ENCODE measurements at regions not wholly inside any gene's neighbourhood (a gene's known extent, or its start where the extent isn't known, plus 50 kb on each side); places are given as distances from the start of the nearest gene placed in this dataset.

DNA sequence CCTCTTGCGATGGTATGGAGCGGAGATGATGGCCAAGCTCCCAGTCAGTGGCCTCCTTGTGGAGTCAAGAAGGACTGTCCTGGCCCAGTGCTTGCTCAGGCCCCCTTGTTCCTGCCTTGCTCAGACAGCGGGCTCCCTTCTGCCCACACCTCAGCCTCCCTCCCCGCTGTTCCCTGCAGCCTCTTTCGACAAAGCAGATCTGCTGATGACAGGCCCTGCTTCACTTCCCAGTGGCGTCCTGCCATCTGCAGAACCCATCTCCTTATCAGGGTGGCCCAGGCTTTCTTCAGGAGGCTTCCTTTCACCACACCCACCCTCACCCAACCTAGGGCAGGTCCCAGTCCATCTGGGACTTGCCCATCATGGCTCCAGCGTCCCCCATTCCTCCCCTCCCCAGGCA is 80.0 kb downstream of the CLDN34 start:
- DNase-seq (ENCODE audit: low read depth in 4 of 4, low spot score in 1 of 4) = no peak

DNA sequence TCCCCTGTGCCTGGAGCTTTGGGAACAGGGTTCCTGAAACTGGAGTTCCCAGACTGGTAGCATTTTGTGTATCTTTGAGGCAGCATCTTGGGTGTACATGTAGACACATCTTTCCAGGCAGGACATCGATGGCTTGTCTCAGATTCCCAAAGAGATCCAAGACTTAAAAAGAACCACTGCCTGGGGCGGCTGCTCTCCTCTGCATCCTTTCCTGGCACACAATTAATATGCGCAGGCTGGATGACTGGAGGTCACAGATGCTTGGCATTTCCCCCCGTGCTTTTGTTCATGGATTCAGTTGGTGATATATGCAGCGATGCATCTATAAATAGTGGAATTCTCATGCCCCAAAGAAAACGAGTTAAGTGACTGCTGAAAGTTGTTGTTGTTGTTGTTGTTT is 80.5 kb downstream of the CLDN34 start:
- no peak for DNase-seq (ENCODE audit: low read depth in 4 of 4, low spot score in 1 of 4)

DNA sequence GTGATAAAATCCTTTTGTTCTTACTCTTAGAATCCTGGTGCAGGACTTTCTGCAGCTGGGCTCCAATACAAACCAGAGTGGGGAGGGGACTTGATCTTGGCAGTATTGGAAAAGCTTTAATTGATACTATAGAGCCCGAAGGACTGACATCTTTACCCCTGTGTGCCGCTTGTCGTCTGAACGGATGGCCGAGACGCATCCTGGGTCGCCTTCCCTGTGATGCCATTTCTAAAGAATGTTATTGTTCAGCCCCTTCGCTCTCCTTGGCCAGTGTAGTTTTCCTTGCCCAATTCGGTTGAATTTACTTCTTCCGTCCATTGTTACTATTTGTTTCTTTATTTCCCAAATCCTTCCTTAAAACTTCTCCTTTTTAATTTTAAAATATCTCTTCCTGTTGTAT is 80.9 kb downstream of the CLDN34 start:
- no peak for DNase-seq (ENCODE audit: low read depth in 4 of 4, low spot score in 1 of 4)

DNA sequence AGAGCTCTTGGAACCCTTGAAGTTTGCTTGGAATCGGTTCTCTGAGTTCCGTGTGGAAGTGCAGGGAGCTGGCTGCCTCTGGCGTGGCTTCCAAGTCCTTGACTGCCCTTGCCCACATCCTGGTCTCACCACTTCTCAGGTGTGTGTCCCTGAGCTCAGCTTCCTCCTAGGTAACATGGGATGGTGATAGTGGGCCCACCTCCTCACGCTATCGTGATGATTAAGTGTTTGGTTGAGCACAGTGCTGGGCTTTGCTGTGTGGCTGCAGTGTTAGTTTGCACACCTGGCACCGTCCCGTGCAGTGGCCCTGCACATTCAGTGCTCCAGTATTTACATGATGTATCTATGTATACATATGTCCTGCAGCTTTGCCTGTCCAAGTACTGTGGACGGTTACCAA is 81.5 kb downstream of the CLDN34 start:
- DNase-seq (ENCODE audit: low read depth in 4 of 4, low spot score in 1 of 4) = no peak

DNA sequence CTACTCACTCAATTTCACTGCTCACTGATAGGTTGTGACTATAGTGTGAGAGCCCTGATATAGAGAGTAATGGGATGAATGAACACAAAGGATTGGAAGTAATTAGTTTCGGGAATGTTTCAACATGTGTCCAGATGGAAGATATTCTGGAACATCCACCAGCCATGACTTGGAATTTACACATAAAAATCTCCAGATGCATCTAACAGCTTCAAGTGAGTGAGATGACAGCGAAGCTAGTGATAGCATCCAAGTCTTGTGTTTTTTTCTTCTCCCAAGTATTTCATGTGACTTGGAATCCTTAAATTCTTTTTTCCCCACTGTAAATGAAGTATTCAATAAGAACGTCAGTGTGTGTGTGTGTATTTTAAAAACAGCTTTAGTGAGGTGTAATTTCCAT is 82.1 kb downstream of the CLDN34 start:
- DNase-seq (ENCODE audit: low read depth in 4 of 4, low spot score in 1 of 4) = no peak

DNA sequence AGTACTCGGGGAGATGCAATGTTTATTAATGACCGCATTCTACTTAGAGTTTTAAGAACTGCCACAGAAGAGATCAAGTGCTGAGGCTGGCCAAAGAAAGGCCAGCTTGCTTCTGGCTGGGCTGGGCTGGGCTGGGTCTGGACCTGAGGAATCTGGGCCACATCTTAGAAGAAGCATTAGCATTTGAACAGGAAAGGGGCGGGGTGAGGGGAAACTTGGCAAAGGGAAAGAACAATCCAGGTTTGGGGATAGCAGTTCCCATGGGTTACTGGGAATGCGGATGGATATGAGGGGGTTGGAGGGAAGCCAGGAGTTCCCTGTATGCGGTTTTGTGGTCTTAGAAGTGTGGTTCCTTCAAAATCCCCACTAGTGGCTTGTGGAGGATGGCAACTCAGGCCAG is 83.3 kb downstream of the CLDN34 start:
- DNase-seq (ENCODE audit: low read depth in 4 of 4, low spot score in 1 of 4) = no peak

DNA sequence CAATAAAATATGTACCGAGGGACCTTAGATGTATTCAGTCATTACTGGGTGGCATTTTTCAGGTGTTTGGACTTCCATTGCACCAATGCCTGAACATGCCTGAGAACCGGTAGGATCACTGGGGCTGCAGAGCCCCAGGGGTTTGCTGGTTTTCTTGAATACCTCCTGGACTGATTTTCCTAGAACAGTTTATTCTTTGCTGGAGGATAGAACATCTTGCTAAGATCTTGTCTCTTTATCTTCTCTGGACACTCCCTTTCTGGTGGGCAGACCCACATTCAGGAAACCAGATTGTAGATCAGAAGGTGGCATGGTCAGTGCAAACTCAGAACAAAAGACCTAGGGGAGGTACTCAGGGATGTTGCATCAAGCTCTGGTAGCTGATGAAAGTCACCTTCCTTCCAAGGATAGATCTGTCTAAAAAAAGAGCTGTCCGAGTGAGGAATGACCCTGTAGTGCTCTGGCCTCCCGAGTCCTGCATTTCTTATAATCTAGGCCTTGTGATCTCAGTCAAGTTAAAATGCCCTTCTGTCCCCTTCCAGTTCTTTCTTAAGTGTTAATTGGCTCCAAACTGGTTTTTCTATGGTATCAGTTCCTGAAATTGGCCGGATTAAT is 84.8 kb downstream of the CLDN34 start:
- DNase-seq (ENCODE audit: low read depth in 4 of 4, low spot score in 1 of 4) = no peak

DNA sequence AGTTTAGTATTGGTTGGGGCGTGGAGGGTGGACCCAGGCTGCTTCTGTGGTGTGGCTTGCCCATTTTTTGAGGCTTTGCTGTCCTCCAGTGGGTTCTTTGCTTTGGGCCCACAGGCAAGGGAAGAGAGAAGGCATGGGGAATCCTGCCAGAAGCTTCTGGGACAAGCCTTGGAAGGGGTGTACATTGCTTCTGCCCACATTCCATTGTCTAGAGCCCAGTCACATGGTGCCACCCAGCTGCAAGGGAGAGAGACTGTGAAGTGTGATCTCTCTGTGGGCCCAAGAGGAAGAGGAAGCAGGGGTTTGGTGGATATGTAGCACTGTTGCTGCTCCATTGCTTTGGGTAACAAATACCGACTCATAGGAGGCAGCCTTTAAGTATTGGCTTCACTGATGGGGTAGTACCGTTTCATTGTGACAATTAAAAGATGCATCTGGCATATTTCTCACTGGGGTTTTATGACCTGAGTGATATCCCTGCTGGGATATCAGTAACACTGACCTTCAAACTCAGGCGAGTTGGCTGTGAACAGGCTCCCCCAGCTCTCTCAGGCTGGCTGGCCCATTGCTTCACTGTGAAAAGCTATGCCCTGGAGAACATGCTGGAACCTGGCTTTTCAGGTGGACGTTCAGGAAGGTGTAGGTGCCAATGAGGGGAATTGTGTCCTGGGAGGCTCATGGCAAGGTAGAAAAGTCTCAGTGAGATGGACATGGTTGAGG is 85.9 kb downstream of the CLDN34 start:
- DNase-seq (ENCODE audit: low read depth in 4 of 4, low spot score in 1 of 4) = no peak

DNA sequence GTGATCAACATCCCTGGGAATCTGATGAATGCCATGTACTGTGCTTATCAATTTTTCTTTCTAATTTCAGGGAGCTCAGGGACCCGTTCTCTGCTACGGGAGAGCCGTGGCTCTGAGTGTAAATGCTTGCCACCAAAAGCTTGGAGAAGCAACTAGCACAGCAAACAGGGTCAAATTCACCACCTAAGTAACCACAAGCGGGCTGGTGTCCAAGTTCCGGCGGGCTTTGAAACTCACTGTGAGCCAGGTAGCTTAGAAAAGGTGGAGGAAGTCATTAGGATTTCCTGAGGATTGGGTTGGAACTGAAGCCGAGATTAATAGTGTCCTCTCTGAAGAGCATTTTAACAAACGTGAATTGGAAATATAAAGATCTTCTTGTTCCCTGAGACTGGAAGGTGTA is 87.2 kb downstream of the CLDN34 start:
- no peak for DNase-seq (ENCODE audit: low read depth in 4 of 4, low spot score in 1 of 4)

DNA sequence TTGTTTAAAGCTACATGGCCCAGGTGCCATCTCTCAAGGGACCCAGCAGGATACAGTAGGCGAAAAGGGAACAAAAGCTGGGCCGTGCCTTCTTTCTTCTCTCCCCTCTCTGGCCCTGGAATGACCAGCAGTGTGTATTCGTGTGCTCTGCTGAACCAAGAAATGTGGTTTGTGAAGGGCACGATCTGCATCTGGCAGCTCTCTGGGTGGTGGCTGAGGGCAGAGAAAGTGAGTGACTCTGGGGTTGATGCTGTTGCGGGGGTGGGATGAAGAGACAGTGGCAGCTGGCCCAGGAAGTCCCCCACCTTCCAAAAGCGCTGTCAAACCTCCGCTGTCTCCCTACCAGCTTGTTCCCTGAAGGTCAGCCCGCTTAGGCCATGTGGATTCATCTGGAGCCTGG is 88.3 kb downstream of the CLDN34 start:
- DNase-seq (ENCODE audit: low read depth in 4 of 4, low spot score in 1 of 4) = no peak

DNA sequence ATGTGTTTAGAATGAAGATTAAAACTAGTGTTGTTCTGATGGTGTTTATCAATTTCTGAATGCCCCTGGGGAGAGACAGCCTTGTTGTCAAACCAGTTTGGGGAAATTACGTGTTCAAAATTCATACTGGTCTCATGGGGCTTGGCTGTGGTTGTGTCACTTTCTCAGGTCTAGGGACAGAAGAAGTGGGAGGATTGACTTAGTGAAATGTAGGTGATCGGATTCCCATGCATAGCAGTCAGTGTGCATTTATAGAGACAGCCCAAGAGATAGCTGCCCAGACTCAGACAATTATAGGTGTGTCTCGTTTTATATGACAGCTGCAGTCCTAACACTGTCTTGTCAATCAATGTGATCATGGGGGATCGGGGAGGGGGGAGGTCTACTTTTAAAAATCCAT is 94.4 kb upstream of the CLCN4 start:
- no peak for DNase-seq (ENCODE audit: low read depth in 4 of 4, low spot score in 1 of 4)

DNA sequence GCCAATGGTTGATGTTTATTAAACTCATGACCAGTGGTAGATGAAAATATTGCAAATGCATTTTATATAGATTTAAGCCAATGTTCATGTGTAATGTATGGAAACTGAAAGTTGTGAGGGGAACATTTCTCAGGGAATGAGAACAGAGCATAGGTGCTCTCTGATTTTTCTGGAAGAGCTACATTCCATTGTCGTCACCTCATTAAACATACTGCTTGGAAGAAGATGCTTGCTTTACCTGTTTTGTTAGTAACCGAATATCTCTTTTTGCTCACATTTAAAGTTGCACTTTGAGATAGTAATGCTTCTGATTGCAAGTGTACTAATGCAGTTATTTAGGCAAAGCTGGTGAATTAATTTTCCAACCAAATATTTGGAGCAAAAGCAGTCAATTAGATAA is 93.8 kb upstream of the CLCN4 start:
- no peak for DNase-seq (ENCODE audit: low read depth in 4 of 4, low spot score in 1 of 4)

DNA sequence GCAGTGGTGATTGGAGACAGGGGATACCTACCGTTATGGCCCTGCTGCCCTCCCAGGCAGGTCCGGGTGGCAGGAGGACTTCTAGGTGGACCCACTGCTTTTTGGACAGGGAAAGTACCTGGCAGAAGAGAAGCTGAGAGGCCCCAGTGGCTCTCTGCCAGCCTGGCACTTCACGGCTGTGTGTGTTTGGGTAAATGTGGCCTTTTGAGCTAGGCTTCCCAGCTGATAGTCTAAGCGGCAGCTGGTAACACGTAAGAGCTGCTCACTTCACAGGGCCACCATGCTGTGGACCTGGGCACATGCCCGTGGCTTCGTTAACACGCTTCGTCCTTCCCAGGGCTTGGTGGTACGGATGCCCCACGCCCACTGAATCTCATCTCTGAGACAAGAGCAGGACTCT is 92.0 kb upstream of the CLCN4 start:
- DNase-seq (ENCODE audit: low read depth in 4 of 4, low spot score in 1 of 4) = no peak

DNA sequence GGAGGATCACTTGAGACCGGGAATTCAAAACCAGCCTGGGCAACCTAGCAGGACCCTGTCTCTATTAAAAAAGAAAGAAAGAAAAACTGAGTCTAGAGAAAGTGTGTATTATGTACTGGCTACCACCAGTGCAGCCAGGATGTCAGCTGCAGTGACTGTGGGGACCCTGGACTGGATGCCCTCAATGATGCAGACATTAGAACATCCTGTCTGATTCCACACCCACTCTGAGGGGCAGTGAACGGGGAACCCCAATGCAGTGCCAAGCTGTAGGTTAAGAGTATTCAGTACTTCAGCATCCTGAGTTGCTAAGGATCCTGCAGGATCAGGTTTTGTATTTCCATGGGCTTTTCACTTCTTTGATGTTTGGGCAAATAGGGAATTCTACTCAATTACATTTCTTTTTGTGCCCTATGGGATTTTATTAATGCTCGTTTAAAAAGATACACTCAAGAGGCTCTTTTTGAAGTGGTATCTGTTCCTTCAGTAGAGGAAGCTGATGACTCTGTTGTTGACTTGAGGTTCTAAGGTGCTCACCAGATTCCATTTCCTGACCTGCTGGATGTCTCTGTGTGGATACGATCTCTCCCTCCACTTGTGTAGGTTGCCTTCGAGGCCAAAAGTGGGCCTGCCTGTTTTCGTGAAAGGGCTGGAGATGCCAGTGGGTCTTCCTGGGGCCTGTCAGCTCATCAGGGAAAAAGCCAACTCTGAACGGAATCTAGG is 85.9 kb upstream of the CLCN4 start:
- no peak for DNase-seq (ENCODE audit: low read depth in 4 of 4, low spot score in 1 of 4)

DNA sequence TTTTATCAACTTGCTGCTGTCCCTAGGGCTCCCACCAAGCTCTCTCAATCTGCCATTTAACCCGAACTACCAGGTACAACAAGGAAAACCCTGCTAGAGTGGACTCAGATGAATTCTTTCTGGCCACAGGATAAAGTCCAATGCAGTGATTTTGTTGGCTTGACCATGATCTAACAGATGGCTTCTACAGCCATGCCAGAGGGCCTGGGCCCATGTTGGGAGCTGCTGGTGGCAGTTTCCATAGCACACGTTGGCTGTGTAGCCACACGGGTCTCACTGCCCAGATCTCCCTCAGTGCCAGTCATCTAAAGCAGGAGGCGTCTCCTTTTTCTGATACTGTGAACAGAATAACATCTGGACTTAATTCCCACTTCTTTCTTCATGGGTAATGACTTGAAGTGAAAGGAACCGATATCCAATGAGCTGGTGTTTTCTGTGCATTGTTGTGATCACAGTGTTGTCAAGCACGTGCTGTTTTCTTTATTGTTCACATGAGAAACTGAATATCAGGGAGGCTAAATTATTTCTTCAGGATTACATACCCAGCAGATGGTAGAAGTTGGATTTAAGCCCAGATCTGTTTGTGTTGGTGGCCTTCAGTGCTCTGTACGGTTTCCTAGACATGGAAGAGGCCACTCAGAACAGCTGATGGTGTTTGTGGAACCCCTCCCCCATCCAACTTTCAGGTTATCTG is 85.2 kb upstream of the CLCN4 start:
- DNase-seq (ENCODE audit: low read depth in 4 of 4, low spot score in 1 of 4) = no peak

DNA sequence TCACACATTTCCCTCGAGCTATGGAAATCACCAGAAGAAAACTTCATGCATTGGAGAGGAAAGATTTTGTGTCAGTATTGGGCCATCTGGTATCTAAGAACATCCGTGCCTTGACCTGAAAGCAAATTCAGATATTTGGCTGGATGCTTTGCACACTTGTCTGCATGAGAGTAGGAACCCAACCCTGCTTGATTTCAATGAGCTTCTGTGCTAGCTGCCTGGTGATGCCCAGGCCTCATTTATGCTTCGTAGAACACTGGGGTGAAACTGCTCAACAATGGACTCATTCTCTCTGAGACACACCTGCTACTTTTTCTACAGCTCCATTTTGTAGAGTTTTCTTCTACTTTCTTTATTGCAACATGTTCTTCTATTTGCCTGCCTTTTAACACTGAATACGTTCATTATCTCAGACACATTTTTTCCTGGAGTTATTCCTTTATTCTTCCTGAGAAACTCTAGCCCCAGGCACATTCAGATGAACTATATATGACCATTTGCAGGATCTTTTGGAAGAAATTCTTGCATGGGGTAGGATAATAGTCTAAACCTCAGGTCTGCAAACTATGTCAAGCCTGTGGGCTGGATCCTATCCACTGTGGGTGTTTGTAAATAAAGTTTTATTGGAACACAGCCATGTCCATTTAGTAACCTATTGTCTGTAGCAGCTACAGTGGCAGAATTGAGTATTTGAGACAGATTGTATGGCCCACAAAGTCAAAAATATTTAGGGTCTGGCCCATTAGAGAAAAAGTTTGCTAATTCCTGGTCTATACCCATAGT is 83.8 kb upstream of the CLCN4 start:
- no peak for DNase-seq (ENCODE audit: low read depth in 4 of 4, low spot score in 1 of 4)

DNA sequence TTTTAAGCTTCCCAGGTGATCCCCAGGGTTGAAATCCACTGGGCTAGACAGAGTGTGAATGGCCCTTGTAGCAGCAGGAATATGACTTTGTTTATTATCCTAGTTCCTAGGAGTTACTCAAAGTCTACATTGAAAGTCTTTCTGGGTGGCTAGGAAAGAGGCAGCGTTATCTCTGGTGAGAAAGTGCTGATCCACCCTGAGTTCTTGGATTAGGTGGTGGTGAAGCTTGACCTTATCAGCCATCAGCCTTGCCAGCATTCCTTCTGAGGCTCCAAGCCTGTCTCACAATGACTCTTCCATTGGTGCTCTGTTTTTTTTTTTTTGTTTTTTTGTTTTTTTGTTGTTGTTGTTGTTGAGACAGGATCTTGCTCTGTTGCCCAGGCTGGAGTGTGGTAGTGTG is 83.1 kb upstream of the CLCN4 start:
- DNase-seq (ENCODE audit: low read depth in 4 of 4, low spot score in 1 of 4) = no peak

DNA sequence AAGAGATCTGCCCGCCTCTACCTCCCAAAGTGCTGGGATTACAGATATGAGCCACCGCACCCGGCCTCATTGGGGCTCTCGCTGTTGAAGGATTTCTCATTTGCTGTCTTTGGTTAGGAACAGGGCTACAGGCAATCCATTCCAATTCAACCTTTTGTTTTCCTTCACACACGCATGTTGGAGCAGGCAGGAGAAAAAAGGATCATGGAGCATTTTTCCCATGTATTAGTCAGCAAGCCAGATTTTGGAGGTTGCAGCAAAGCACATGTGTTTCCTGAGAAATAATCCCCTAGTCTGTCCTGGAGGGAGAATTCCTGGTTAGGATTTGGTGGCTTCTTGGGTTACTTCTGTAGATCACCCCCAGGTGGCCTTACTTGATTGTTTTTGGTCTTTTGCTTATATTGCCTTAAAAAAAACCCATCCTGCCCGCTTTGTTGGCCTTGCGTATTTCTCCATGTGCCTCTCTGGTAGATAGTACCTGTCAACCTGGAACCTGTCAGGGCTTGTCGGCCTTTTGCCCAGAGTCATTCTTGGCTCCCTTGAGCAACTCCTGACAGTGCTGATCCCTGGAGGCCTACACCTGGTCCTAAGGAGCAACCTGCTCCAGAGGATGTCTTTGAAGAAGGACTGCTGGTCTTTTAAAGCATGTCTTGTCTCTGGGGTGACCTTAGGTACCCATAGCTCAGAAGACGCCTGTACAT is 82.4 kb upstream of the CLCN4 start:
- DNase-seq (ENCODE audit: low read depth in 4 of 4, low spot score in 1 of 4) = no peak

DNA sequence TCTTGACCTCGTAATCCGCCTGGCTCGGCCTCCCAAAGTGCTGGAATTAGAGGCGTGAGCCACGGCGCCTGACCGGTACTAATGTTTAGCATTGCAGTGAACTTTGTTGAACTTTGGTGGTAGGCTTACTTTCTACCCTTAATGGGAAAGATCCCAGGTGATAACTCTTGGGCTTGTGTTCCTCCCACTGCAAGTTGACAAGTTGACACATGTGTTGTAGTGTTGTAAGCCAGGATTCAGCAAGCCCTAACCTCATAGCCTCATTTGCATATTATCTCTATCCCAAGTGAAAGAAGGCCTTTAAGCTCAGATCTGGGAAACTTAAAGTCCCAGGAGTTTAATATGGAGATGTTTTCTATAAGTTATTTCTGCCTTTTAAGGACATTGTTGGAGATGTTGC is 80.0 kb upstream of the CLCN4 start:
- no peak for DNase-seq (ENCODE audit: low read depth in 4 of 4, low spot score in 1 of 4)

DNA sequence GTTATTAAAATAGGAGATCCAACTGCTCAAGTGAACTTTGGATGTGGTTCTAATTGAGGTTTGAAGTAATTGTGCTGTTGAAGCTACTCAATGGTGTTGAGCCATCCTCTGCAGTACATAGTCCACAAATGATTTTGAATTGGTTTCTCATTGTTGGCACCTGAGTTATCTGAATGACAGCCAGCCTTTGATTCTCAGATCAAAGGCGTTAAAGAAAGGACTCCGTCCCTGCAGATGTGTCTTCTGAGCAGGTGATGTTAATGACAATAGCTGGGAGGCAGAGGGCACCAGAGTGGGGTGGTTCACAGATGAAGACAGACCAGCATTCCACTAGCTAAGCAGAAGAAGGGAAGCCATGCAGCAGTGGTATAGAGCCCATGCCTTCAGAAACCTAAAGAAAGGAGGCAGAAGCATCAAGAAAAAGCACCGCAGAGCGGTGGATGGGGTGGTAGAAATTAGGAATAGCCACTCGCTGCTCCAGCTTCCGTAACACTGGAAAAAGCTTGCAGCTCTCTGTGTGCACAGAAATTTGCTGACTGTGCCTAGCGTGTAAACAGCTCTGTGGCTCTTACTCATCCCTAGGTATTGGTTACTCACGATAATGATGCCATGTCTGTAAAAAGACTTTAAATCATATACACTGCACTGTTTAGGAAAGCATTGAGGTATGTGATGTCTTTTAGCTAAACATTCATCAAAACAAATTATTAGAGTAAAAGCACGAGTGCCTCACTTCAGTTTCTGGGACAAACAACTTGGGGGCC is 79.2 kb upstream of the CLCN4 start:
- DNase-seq (ENCODE audit: low read depth in 4 of 4, low spot score in 1 of 4) = no peak

All from stimulated activated CD4-positive, alpha-beta T cell treated with anti-CD3 and anti-CD28 coated beads, Interleukin-1b, Interleukin-23, amount 100 ng/mL, for 24 hours (primary cell).